HG03108 (cell line): ENCODE measurements at regions not wholly inside any gene's neighbourhood (a gene's known extent, or its start where the extent isn't known, plus 50 kb on each side); places are given as distances from the start of the nearest gene placed in this dataset.

Experiments
- ATAC-seq: cut with Tn5 transposase; IDR thresholded peaks from one replicate; pipeline ENCODE4 v1.9.1; 2021; ENCODE audit warnings: moderate library complexity; ENCODE audit not compliant: unreplicated experiment

GRCh38 chr6:79777713-79778579 lies 146.8 kb downstream of the SH3BGRL2 start:
- ATAC-seq = peak; percentile 89

- no peak for ATAC-seq
Measured at GRCh38 chr6:79776076-79776475, 144.9 kb downstream of the SH3BGRL2 start.

- no peak for ATAC-seq
Measured at GRCh38 chr6:79775222-79775621, 144.1 kb downstream of the SH3BGRL2 start.

- ATAC-seq = no peak
Measured at GRCh38 chr6:79764747-79765146, 133.6 kb downstream of the SH3BGRL2 start.

- no peak for ATAC-seq
Measured at GRCh38 chr6:79763301-79763700, 132.2 kb downstream of the SH3BGRL2 start.

- no peak for ATAC-seq
Measured at GRCh38 chr6:79762370-79762769, 131.2 kb downstream of the SH3BGRL2 start.

GRCh38 chr6:79756496-79756895 lies 125.4 kb downstream of the SH3BGRL2 start:
- no peak for ATAC-seq

- no peak for ATAC-seq
Measured at GRCh38 chr6:79755967-79756366, 124.8 kb downstream of the SH3BGRL2 start.
